GM12878 (cell line): ENCODE measurements at regions not wholly inside any gene's neighbourhood (a gene's known extent, or its start where the extent isn't known, plus 50 kb on each side); places are given as distances from the start of the nearest gene placed in this dataset.

ENCODE experiments used
- ATAC-seq: fragments of 200-7000 bp; cut with Tn5 transposase; 3 replicates; pipeline ENCODE4 v1.9.1; 2020; ENCODE audit warnings: mild to moderate bottlenecking, moderate library complexity
- BruUV-seq: library from RNA; stranded (reverse); fragments of 400-500 nt; replicated peaks from 2 replicates; lab custom pipeline; 2021; lab: Mats Ljungman, UMichigan
- CTCF ChIA-PET: fragments of 300-600 bp; sonication (Branson Sonifier 250); formaldehyde crosslinking; extraction: SDS; loops from one replicate; lab custom pipeline; 2021; ENCODE audit warnings: inconsistent platforms; lab: Yijun Ruan, JAX
- POLR2A ChIA-PET: fragments of 350-600 bp; formaldehyde crosslinking; extraction: SDS; loops from one replicate; lab custom pipeline; 2021; ENCODE audit warnings: inconsistent platforms; lab: Charles Lee
- RAD21 ChIA-PET: fragments of 300-600 bp; sonication (Branson Sonifier 250); formaldehyde crosslinking; loops from one replicate; lab custom pipeline; 2023; ENCODE audit warnings: antibody characterized with exemption; ENCODE audit not compliant: unreplicated experiment; lab: Charles Lee
- SMC1A ChIA-PET: fragments of 300-600 bp; sonication (Branson Sonifier 250); formaldehyde crosslinking; loops from one replicate; lab custom pipeline; 2023; ENCODE audit not compliant: unreplicated experiment, uncharacterized antibody; lab: Charles Lee
- DNase-seq: peaks from one replicate; pipeline ENCODE4 v3.0.0-alpha.2; 2011; ENCODE audit warnings: low read depth, low spot score
- FAIRE-seq: peaks from 3 replicates; lab custom pipeline; 2011; peaks lifted over from hg19 to GRCh38; lab: Jason Lieb, UNC
- H2AFZ ChIP-seq: 2 replicates; pipeline ENCODE4 v1.6.0; 2011; ENCODE audit warnings: low read depth, low read length, control low read depth; ENCODE audit not compliant: control insufficient read depth
- H3K27ac ChIP-seq: 2 replicates; pipeline ENCODE4 v1.5.1; 2011; ENCODE audit warnings: control low read depth; ENCODE audit not compliant: control insufficient read depth, insufficient read depth
- H3K27me3 ChIP-seq, 2 experiments: replicated peaks in 1 of 2; 2 replicates each; pipeline versions ENCODE4 v1.6.0 to v1.6.1; 2011; ENCODE audit warnings: low read length in 1 of 2; ENCODE audit not compliant: control insufficient read depth in 2 of 2, insufficient read depth in 2 of 2
- H3K36me3 ChIP-seq, 2 experiments: 2 replicates each; pipeline ENCODE4 v1.5.1; 2011; ENCODE audit warnings: low read length in 1 of 2; ENCODE audit not compliant: control insufficient read depth in 2 of 2, insufficient read depth in 2 of 2
- H3K4me1 ChIP-seq: 2 replicates; pipeline ENCODE4 v1.6.1; 2011; ENCODE audit warnings: mild to moderate bottlenecking, low read length, moderate library complexity, mixed read lengths; ENCODE audit not compliant: control insufficient read depth, insufficient read depth
- H3K4me2 ChIP-seq: 2 replicates; pipeline ENCODE4 v1.6.0; 2011; ENCODE audit warnings: control low read depth; ENCODE audit not compliant: control insufficient read depth, insufficient read depth
- H3K4me3 ChIP-seq: fragments of 200-600 bp; sonication (generic); 2 replicates; pipeline ENCODE4 v1.5.1; 2016
- H3K79me2 ChIP-seq: 2 replicates; pipeline ENCODE4 v1.6.0; 2011; ENCODE audit warnings: low read length; ENCODE audit not compliant: control insufficient read depth, insufficient read depth
- H3K9ac ChIP-seq: 2 replicates; pipeline ENCODE4 v1.8.0; 2011; ENCODE audit warnings: low read length, control low read depth, mixed read lengths; ENCODE audit not compliant: control insufficient read depth, insufficient read depth
- H3K9me3 ChIP-seq: replicated peaks from 3 replicates; pipeline ENCODE4 v1.5.1; 2011; ENCODE audit warnings: mild to moderate bottlenecking, low read length; ENCODE audit not compliant: control insufficient read depth, insufficient read depth
- H4K20me1 ChIP-seq: 2 replicates; pipeline ENCODE4 v1.6.0; 2011; ENCODE audit not compliant: control insufficient read depth, insufficient read depth
- CBFB ChIP-seq: IDR thresholded peaks from 2 replicates; pipeline ENCODE4 v1.6.1; 2016; ENCODE audit warnings: antibody characterized with exemption, low read depth
- CEBPB ChIP-seq, 2 experiments: fragments of 150-350 bp in 1 of 2; IDR thresholded peaks; 2 replicates each; pipeline ENCODE4 v1.6.1; 2012 to 2014; ENCODE audit warnings: low read depth in 2 of 2, low read length in 2 of 2, borderline replicate concordance in 1 of 2, inconsistent platforms in 1 of 2
- GATAD2B ChIP-seq: fragments of 450-650 bp; conservative IDR thresholded peaks from 2 replicates; pipeline ENCODE4 v1.6.1; 2017; ENCODE audit warnings: low read depth, mild to moderate bottlenecking, moderate library complexity
- HSF1 ChIP-seq: fragments of 150-350 bp; IDR thresholded peaks from 2 replicates; pipeline ENCODE4 v1.6.1; 2014; ENCODE audit warnings: mild to moderate bottlenecking, low read depth, low read length
- IRF3 ChIP-seq: fragments of 450-650 bp; IDR thresholded peaks from 2 replicates; pipeline ENCODE4 v1.6.1; 2014; ENCODE audit warnings: mild to moderate bottlenecking
- KLF5 ChIP-seq: fragments of 450-650 bp; IDR thresholded peaks from 2 replicates; pipeline ENCODE4 v1.6.1; 2014; ENCODE audit warnings: mild to moderate bottlenecking; ENCODE audit not compliant: partially characterized antibody
- LARP7 ChIP-seq: fragments of 450-650 bp; IDR thresholded peaks from 2 replicates; pipeline ENCODE4 v1.6.1; 2017; ENCODE audit warnings: mild to moderate bottlenecking
- MXI1 ChIP-seq: fragments of 150-350 bp; IDR thresholded peaks from 2 replicates; pipeline ENCODE4 v1.6.1; 2011; ENCODE audit warnings: low read depth, mild to moderate bottlenecking, inconsistent platforms, low read length, improper control_type of control experiment
- NR2F1 ChIP-seq: fragments of 450-650 bp; conservative IDR thresholded peaks from 2 replicates; pipeline ENCODE4 v1.6.1; 2017; ENCODE audit warnings: mild to moderate bottlenecking
- RB1 ChIP-seq: fragments of 450-650 bp; formaldehyde crosslinking; IDR thresholded peaks from 2 replicates; pipeline ENCODE4 v1.6.1; 2017; ENCODE audit warnings: mild to moderate bottlenecking, borderline replicate concordance
- SIN3A ChIP-seq: IDR thresholded peaks from 2 replicates; pipeline ENCODE4 v1.6.1; 2012; ENCODE audit warnings: low read depth, low read length, improper control_type of control experiment
- SMAD1 ChIP-seq: fragments of 450-650 bp; IDR thresholded peaks from 2 replicates; pipeline ENCODE4 v1.6.1; 2018; ENCODE audit warnings: mild to moderate bottlenecking, low read depth; ENCODE audit not compliant: partially characterized antibody
- SP1 ChIP-seq: IDR thresholded peaks from one replicate; pipeline ENCODE4 v1.6.1; 2011; ENCODE audit warnings: low read depth, low read length
- SREBF1 ChIP-seq: IDR thresholded peaks from 2 replicates; pipeline ENCODE4 v1.6.1; 2012; ENCODE audit warnings: mild to moderate bottlenecking, low read length
- STAT3 ChIP-seq: IDR thresholded peaks from 2 replicates; pipeline ENCODE4 v1.6.1; 2011; ENCODE audit warnings: low read depth, low read length, improper control_type of control experiment
- ZNF24 ChIP-seq: fragments of 450-650 bp; IDR thresholded peaks from 2 replicates; pipeline ENCODE4 v1.6.1; 2017; ENCODE audit warnings: antibody characterized with exemption, mild to moderate bottlenecking
- WGBS: methylation state at CpG from one replicate; pipeline ENCODE4 v1.1.6; 2016; ENCODE audit warnings: low lambda C conversion rate; ENCODE audit not compliant: insufficient replicate concordance, insufficient coverage; ENCODE audit errors: missing lambda C conversion rate; 5-methylcytosine and 5-hydroxymethylcytosine counted together
- in situ Hi-C: fragments of 300-500 bp; cut with MboI; formaldehyde crosslinking; loops from 9 replicates; pipeline ENCODE4 v1.14.3; 2018; ENCODE audit warnings: mixed read lengths
- intact Hi-C: fragments of 100-400 bp; cut with micrococcal nuclease; formaldehyde crosslinking; loops from one replicate; pipeline ENCODE4 v1.14.2; 2022; ENCODE audit not compliant: unreplicated experiment
- TF ChIP-seq, protein P1 (sequence below): IDR thresholded peaks from 2 replicates; pipeline ENCODE4 v1.6.1; 2012; ENCODE audit warnings: low read depth, low read length, improper control_type of control experiment

- TF ChIP-seq, protein P1, sequence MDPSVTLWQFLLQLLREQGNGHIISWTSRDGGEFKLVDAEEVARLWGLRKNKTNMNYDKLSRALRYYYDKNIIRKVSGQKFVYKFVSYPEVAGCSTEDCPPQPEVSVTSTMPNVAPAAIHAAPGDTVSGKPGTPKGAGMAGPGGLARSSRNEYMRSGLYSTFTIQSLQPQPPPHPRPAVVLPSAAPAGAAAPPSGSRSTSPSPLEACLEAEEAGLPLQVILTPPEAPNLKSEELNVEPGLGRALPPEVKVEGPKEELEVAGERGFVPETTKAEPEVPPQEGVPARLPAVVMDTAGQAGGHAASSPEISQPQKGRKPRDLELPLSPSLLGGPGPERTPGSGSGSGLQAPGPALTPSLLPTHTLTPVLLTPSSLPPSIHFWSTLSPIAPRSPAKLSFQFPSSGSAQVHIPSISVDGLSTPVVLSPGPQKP = no peak
- TF ChIP-seq SMAD1 (no peak), HSF1 (no peak), RB1 (no peak), ZNF24 (no peak)
Measured at GRCh38 chr10:79003183-79004100, 65.3 kb upstream of the ZMIZ1 start (continued).

- no peaks in the 10 kb centered on the region for H3K9me3 ChIP-seq
- no TSS peak for BruUV-seq
- H3K27ac ChIP-seq = no peak overlapping the region
- POLR2A ChIA-PET = no interaction called here
- no peak overlapping the region for H3K9ac ChIP-seq
- peaks cover 1 to 4% of the 10 kb centered on the region in 2 experiments; a peak in 2 of 4 replicates for H3K27me3 ChIP-seq
- DNase-seq = no peak
- CTCF ChIA-PET = no interaction called here
- ATAC-seq = no peak
- no peak overlapping the region for H2AFZ ChIP-seq
- H3K36me3 ChIP-seq = no peaks in the 10 kb centered on the region
- 19% methylated on average over 5 of the region's 5 CpGs for WGBS
- no peaks in the 10 kb centered on the region for H3K4me1 ChIP-seq
- SMC1A ChIA-PET = interaction anchor here (1.6 kb wide), 1 partner anchor 191 kb away, joined by 5 read pairs; no protein-coding TSS in a partner anchor
- no peak for FAIRE-seq
- no peaks in the 10 kb centered on the region for H4K20me1 ChIP-seq
- H3K4me3 ChIP-seq = no peak overlapping the region
- RAD21 ChIA-PET = no interaction called here
- H3K4me2 ChIP-seq = no peak overlapping the region
- intact Hi-C loops = no loop called here
- in situ Hi-C loops = no loop called here
- H3K79me2 ChIP-seq = no peaks in the 10 kb centered on the region
- no peak for TF ChIP-seq IRF3
- no peak for TF ChIP-seq CEBPB (IDR thresholded peaks at IDR 0.05; ENCODE audit: borderline replicate concordance in 1 of 2, low read depth in 2 of 2, low read length in 2 of 2)
- no peak for TF ChIP-seq GATAD2B
- TF ChIP-seq SIN3A = no peak
- no peak for TF ChIP-seq NR2F1
- TF ChIP-seq STAT3 = no peak
- no peak for TF ChIP-seq SP1
- no peak for TF ChIP-seq MXI1
- no peak for TF ChIP-seq CBFB
- TF ChIP-seq LARP7 = no peak
- TF ChIP-seq ZNF24 = no peak
- TF ChIP-seq SREBF1 = no peak
- no peak for TF ChIP-seq KLF5
Measured at GRCh38 chr10:79004311-79004710, 64.5 kb upstream of the ZMIZ1 start.
